Gastrocnemius medialis (tissue), 4 donors: ENCODE measurements at regions not wholly inside any gene's neighbourhood (a gene's known extent, or its start where the extent isn't known, plus 50 kb on each side); places are given as distances from the start of the nearest gene placed in this dataset.

Source experiments
- POLR2A ChIP-seq, 2 donors: fragments of 450-650 bp; IDR thresholded peaks; one replicate each; pipeline ENCODE4 v1.6.1; 2017; ENCODE audit warnings: antibody characterized with exemption in 2 of 2, mild to moderate bottlenecking in 2 of 2, moderate library complexity in 2 of 2
- TF ChIP-seq, protein P1 (sequence below), 5 experiments: fragments of 450-650 bp in 3 of 5; fragments of 200-600 bp in 2 of 5; sonication (generic) in 2 of 5; IDR thresholded peaks in 4 of 5; conservative IDR thresholded peaks in 1 of 5; 1 replicate in 4 of 5; 2 replicates in 1 of 5; pipeline ENCODE4 v1.5.1; 2016 to 2019; ENCODE audit warnings: antibody characterized with exemption in 5 of 5, mild to moderate bottlenecking in 3 of 5, moderate library complexity in 3 of 5

DNA sequence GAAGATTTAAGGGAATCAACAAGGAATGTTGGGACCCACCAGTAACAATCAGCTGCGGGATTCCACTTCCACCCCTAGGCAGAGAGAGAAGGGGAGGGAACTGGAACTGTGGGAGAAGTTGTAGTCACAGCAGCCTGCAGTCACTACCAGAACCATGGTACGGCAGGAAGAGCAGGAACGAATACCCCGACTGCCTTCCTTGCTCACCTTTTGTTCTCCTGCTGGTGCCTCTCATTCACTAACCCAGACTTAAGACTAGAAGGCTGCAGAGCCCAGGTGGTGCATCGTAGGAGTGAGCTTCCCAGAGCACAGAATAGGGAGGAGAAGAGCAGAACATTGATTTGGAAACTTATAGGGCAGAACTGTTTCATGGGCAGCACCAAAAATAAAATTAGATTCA, 154.2 kb downstream of the DYRK2 start:
- TF ChIP-seq, protein P1, sequence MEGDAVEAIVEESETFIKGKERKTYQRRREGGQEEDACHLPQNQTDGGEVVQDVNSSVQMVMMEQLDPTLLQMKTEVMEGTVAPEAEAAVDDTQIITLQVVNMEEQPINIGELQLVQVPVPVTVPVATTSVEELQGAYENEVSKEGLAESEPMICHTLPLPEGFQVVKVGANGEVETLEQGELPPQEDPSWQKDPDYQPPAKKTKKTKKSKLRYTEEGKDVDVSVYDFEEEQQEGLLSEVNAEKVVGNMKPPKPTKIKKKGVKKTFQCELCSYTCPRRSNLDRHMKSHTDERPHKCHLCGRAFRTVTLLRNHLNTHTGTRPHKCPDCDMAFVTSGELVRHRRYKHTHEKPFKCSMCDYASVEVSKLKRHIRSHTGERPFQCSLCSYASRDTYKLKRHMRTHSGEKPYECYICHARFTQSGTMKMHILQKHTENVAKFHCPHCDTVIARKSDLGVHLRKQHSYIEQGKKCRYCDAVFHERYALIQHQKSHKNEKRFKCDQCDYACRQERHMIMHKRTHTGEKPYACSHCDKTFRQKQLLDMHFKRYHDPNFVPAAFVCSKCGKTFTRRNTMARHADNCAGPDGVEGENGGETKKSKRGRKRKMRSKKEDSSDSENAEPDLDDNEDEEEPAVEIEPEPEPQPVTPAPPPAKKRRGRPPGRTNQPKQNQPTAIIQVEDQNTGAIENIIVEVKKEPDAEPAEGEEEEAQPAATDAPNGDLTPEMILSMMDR (IDR thresholded peaks at IDR 0.05 in 4 of 5, conservative IDR thresholded peaks at IDR 0.05 in 1 of 5): no peak
- no peak for TF ChIP-seq POLR2A (IDR thresholded peaks at IDR 0.05)
